ENCODE measurements at regions not wholly inside any gene's neighbourhood (a gene's known extent, or its start where the extent isn't known, plus 50 kb on each side); places are given as distances from the start of the nearest gene placed in this dataset.
A peak's percentile ranks its signal among the peaks of the same experiment; 100 is the strongest.

DNA sequence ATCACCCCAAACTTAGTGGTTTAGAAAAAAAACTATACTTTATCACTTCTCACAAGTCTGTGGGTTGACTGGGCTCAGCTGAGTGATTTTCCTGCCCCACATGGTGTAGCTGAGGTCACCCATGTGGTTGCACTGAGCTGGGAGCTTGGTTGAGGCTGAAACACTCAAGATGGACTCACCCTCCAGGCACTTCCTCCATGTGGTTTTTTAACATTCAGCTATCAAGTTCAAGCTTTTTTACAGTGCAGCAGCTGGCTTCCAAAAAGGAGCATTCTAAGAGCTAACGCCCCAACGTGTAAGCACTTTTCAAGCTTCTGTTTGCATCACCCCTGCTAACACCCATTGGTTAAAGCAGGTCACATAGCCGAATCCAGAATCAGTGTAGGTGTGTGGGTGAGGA is 105.9 kb upstream of the CREB1 start (continued):
- TF ChIP-seq IKZF1 (conservative IDR thresholded peaks at IDR 0.05) (peak; percentile 45; the same call in 1 of the 2 replicates), ZZZ3 (IDR thresholded peaks at IDR 0.05; ENCODE audit: control insufficient read depth, insufficient read length, low read depth) (no peak), ZSCAN29 (IDR thresholded peaks at IDR 0.05) (no peak), SMAD5 (IDR thresholded peaks at IDR 0.05; ENCODE audit: low read depth) (no peak), BCL11A (IDR thresholded peaks at IDR 0.05; ENCODE audit: low read depth, low read length) (no peak), ZNF384 (IDR thresholded peaks at IDR 0.05; ENCODE audit: borderline replicate concordance, low read depth, low read length) (peak; percentile 24; the same call in 1 of the 2 replicates), SREBF2 (IDR thresholded peaks at IDR 0.05; ENCODE audit: low read length) (no peak), SPI1 (IDR thresholded peaks at IDR 0.05; ENCODE audit: borderline replicate concordance, insufficient read depth, low read depth, low read length) (peak; percentile 80), KLF5 (IDR thresholded peaks at IDR 0.05; ENCODE audit: partially characterized antibody) (no peak), SUPT20H (IDR thresholded peaks at IDR 0.05; ENCODE audit: borderline replicate concordance, control insufficient read depth, low read depth, low read length) (no peak), CEBPB (IDR thresholded peaks at IDR 0.05; ENCODE audit: borderline replicate concordance in 1 of 2, low read depth in 2 of 2, low read length in 2 of 2) (no peak), CBX5 (IDR thresholded peaks at IDR 0.05; ENCODE audit: low read depth) (peak; percentile 46; the same call in 1 of the 2 replicates), JUND (IDR thresholded peaks at IDR 0.05; ENCODE audit: low read depth, low read length) (no peak), ETV6 (conservative IDR thresholded peaks at IDR 0.05 in 1 of 2, IDR thresholded peaks at IDR 0.05 in 1 of 2; ENCODE audit: borderline replicate concordance in 1 of 2, low read depth in 1 of 2) (no peak), MEF2B (IDR thresholded peaks at IDR 0.05; ENCODE audit: partially characterized antibody, poor library complexity, severe bottlenecking) (no peak), POU2F2 (IDR thresholded peaks at IDR 0.05; ENCODE audit: borderline replicate concordance, low read depth, low read length) (no peak), TCF12 (IDR thresholded peaks at IDR 0.05; ENCODE audit: low read depth, low read length) (0 out of 2 replicates have a peak, but pooled peaks have one; percentile 53), TARDBP (IDR thresholded peaks at IDR 0.05; ENCODE audit: borderline replicate concordance) (no peak), EZH2 (IDR thresholded peaks at IDR 0.05; ENCODE audit: borderline replicate concordance, control insufficient read depth, low read depth, low read length) (no peak), TBL1XR1 (IDR thresholded peaks at IDR 0.05; ENCODE audit: low read depth, low read length) (no peak)
- TF ChIP-seq, protein P1, sequence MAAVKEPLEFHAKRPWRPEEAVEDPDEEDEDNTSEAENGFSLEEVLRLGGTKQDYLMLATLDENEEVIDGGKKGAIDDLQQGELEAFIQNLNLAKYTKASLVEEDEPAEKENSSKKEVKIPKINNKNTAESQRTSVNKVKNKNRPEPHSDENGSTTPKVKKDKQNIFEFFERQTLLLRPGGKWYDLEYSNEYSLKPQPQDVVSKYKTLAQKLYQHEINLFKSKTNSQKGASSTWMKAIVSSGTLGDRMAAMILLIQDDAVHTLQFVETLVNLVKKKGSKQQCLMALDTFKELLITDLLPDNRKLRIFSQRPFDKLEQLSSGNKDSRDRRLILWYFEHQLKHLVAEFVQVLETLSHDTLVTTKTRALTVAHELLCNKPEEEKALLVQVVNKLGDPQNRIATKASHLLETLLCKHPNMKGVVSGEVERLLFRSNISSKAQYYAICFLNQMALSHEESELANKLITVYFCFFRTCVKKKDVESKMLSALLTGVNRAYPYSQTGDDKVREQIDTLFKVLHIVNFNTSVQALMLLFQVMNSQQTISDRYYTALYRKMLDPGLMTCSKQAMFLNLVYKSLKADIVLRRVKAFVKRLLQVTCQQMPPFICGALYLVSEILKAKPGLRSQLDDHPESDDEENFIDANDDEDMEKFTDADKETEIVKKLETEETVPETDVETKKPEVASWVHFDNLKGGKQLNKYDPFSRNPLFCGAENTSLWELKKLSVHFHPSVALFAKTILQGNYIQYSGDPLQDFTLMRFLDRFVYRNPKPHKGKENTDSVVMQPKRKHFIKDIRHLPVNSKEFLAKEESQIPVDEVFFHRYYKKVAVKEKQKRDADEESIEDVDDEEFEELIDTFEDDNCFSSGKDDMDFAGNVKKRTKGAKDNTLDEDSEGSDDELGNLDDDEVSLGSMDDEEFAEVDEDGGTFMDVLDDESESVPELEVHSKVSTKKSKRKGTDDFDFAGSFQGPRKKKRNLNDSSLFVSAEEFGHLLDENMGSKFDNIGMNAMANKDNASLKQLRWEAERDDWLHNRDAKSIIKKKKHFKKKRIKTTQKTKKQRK (IDR thresholded peaks at IDR 0.05; ENCODE audit: low read depth, low read length) = no peak
- TF ChIP-seq, protein P2, sequence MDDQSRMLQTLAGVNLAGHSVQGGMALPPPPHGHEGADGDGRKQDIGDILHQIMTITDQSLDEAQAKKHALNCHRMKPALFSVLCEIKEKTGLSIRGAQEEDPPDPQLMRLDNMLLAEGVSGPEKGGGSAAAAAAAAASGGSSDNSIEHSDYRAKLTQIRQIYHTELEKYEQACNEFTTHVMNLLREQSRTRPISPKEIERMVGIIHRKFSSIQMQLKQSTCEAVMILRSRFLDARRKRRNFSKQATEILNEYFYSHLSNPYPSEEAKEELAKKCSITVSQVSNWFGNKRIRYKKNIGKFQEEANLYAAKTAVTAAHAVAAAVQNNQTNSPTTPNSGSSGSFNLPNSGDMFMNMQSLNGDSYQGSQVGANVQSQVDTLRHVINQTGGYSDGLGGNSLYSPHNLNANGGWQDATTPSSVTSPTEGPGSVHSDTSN (IDR thresholded peaks at IDR 0.05; ENCODE audit: insufficient replicate concordance, low read depth, low read length) = no peak
- TF ChIP-seq, protein P3, sequence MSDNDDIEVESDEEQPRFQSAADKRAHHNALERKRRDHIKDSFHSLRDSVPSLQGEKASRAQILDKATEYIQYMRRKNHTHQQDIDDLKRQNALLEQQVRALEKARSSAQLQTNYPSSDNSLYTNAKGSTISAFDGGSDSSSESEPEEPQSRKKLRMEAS (IDR thresholded peaks at IDR 0.05; ENCODE audit: low read depth, low read length) = no peak
- TF ChIP-seq, protein P4, sequence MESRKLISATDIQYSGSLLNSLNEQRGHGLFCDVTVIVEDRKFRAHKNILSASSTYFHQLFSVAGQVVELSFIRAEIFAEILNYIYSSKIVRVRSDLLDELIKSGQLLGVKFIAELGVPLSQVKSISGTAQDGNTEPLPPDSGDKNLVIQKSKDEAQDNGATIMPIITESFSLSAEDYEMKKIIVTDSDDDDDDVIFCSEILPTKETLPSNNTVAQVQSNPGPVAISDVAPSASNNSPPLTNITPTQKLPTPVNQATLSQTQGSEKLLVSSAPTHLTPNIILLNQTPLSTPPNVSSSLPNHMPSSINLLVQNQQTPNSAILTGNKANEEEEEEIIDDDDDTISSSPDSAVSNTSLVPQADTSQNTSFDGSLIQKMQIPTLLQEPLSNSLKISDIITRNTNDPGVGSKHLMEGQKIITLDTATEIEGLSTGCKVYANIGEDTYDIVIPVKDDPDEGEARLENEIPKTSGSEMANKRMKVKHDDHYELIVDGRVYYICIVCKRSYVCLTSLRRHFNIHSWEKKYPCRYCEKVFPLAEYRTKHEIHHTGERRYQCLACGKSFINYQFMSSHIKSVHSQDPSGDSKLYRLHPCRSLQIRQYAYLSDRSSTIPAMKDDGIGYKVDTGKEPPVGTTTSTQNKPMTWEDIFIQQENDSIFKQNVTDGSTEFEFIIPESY (IDR thresholded peaks at IDR 0.05) = no peak

All from GM12878 (cell line).